Left colon (tissue), 2 donors: ENCODE measurements at regions not wholly inside any gene's neighbourhood (a gene's known extent, or its start where the extent isn't known, plus 50 kb on each side); places are given as distances from the start of the nearest gene placed in this dataset.
A peak's percentile ranks its signal among the peaks of the same experiment; 100 is the strongest.

Source experiments
- ATAC-seq: fragments of 200-7000 bp; cut with Tn5 transposase; one replicate; pipeline ENCODE4 v1.9.1; 2020; ENCODE audit warnings: mild to moderate bottlenecking, moderate library complexity
- DNase-seq, 2 donors: peaks; one replicate each; pipeline ENCODE4 v3.0.0-alpha.2; 2020
- intact Hi-C, 2 donors: fragments of 100-400 bp; cut with DNase I in 1 of 2; cut with micrococcal nuclease in 1 of 2; formaldehyde crosslinking; loops; one replicate each; pipeline versions ENCODE4 v1.11.2 to v1.14.0; 2022; cut with DNase I, micrococcal nuclease
- donor health status: DM: no; HTN: no; CAD: no.
- donor health status: DM: yes; HTN: yes; CAD: no.

GRCh38 chr12:73266206-73266605 lies 994.0 kb downstream of the TRHDE start:
- DNase-seq (no peak), ATAC-seq (no peak)
- intact Hi-C loops = no loop called here

DNA sequence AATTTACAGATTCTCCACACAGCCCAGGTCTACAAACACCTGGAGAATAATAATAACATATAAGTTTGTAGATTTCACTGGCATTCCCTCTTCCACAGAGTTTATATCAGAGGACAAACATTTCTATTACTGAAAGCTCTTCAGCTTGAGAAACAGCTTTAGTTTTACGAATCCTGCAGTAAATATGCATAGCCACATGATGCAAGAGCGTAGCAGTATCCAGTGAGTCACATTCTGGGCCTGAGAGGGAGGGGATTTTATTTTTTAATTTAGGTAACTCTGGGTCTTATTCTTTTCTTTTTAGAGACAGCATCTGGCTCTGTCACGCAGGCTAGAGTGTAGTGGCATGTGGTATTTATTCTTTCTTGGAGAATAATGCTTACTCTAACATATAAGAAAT lies 1002.8 kb downstream of the TRHDE start:
- intact Hi-C loops = no loop called here
- ATAC-seq (no peak), DNase-seq (no peak)

DNA sequence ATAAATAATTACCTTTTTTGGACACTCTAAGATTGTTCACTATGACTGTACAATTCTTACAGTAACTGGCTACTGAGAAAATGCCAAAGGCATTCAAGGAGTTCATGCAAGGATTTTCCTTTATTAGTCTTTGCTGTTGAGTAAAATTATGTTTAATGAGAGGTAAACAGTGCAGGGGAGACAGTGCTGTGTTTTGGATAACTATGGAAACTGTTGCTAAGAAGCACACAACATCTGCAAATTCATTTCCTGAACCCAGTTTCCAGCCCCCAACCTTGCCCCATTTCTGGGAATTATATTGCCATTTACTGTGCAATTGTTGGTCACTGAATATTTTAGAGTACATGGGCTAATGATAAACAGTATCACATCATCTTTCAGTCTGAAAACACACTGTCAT lies 1005.8 kb downstream of the TRHDE start:
- intact Hi-C loops = no loop called here
- DNase-seq = no peak
- ATAC-seq = no peak

- ATAC-seq (no peak), DNase-seq (no peak)
- intact Hi-C loops = no loop called here
Observed at GRCh38 chr12:73301530-73301929, 1029.4 kb downstream of the TRHDE start.

GRCh38 chr12:73307260-73307659 lies 1035.1 kb downstream of the TRHDE start:
- intact Hi-C loops = no loop called here
- ATAC-seq (no peak), DNase-seq (no peak)

DNA sequence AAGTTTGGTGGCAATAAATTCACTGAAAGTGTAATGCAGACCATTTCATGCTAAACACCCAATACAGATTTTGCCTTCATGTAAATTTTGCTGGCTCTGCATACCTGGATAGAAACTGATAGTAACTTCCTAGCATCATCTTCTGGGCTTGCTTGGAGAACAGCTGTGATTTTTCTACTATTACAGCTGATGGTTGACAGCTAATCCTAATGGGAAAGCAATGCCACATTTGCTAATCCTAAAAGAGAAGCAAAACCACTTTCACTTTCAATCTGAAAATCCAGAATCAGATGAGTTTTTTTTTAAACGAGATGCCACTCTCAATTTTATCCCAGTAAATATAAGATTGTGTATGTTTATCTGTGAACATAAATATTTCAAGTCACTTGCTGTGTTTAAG lies 1035.9 kb downstream of the TRHDE start:
- ATAC-seq = no peak
- DNase-seq = no peak
- intact Hi-C loops = no loop called here

GRCh38 chr12:73308747-73309146 lies 1036.6 kb downstream of the TRHDE start:
- DNase-seq = no peak
- ATAC-seq = no peak
- intact Hi-C loops = no loop called here

DNA sequence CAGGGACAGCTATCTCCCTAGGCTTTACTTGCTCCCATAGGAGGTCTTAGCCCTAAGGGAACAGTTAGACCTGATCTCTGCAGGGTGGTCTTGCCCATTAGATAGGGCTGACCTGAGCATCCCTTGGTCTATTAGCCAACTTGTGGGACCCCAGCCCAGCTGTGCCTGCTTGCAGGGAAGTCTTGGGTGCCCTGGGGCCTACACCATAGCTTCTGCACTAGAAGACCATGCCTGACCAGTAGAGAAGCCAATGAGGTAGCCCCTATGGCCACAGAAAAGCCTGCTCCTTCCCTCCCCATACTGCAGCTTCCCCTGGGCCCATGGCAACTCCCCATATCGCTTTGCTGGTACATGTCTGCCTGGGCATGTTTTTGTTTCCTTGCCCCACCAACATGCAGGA lies 1049.1 kb downstream of the TRHDE start:
- DNase-seq = no peak
- ATAC-seq = no peak
- intact Hi-C loops = no loop called here

GRCh38 chr12:73321776-73322175 lies 1049.6 kb downstream of the TRHDE start:
- DNase-seq (no peak), ATAC-seq (no peak)
- intact Hi-C loops = no loop called here

GRCh38 chr12:73330584-73331351 lies 1058.6 kb downstream of the TRHDE start:
- intact Hi-C loops = no loop called here
- ATAC-seq = no peak
- no peak for DNase-seq

- intact Hi-C loops = no loop called here
- DNase-seq (no peak), ATAC-seq (no peak)
Observed at GRCh38 chr12:73341559-73342247, 1069.5 kb downstream of the TRHDE start.

GRCh38 chr12:73342733-73343132 lies 1070.6 kb downstream of the TRHDE start:
- intact Hi-C loops = no loop called here
- DNase-seq (no peak), ATAC-seq (no peak)

DNA sequence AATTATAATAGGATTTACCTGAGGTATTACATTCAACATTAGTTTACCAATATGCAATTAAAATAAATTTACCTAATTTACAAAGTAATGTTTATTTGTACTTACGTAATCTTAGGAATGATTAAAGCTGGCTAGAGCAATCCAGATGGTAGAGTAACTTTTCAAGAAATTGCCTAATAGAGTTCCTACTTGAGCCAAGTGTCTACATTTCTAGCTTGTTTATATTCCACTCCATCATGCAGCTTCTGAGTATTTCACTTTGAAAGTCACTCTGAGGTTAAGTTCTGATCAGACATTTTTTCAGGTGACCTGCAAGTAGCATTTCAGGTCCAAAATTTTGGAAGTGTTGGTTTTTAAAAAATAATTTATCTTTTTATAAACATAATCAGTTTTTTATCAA lies 1080.7 kb downstream of the TRHDE start:
- DNase-seq = no peak
- ATAC-seq = no peak
- intact Hi-C loops = no loop called here

- intact Hi-C loops = no loop called here
- DNase-seq = no peak
- ATAC-seq = no peak
Observed at GRCh38 chr12:73361156-73361863, 1089.1 kb downstream of the TRHDE start.

DNA sequence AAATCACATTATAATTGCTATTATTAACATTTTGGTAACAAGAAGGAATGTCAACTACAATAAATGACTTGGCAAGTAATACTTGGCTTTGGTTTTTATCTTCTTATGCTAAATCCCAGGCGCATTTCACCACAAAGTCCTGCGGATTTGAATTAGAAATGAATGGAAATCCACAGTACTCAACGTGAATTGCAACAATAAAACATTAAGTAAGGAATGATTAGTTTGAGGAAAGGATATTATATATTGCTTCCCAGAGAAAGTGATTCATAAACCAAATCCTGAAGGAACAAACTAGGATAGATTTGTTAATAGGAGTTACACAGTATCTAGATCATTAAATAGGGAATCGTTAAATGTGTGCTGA lies 1089.7 kb downstream of the TRHDE start:
- intact Hi-C loops = no loop called here
- ATAC-seq = no peak
- no peak for DNase-seq

DNA sequence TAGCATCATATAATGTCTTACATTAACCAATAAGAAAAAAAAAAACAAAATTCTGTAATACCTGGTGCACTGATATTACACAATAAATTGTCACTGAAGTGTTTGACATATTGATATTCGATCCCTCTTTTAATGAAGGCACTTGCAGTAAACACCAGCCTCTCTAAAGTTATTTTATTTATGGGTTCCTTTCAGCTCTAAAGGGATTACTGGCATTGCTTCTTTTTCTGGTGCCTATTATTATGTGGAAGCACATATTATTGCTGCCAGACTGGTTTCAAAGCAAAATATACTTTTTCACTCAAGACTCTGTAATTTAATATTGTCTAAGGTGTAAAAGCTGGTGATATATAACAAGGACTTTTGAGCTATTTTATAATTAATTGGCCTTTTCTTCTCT lies 1090.5 kb downstream of the TRHDE start:
- DNase-seq = no peak
- intact Hi-C loops = no loop called here
- no peak for ATAC-seq

- intact Hi-C loops = no loop called here
- DNase-seq (no peak), ATAC-seq (no peak)
Observed at GRCh38 chr12:73372856-73373255, 1100.7 kb downstream of the TRHDE start.

GRCh38 chr12:73374360-73374759 lies 1102.2 kb downstream of the TRHDE start:
- DNase-seq (no peak), ATAC-seq (no peak)
- intact Hi-C loops = no loop called here

DNA sequence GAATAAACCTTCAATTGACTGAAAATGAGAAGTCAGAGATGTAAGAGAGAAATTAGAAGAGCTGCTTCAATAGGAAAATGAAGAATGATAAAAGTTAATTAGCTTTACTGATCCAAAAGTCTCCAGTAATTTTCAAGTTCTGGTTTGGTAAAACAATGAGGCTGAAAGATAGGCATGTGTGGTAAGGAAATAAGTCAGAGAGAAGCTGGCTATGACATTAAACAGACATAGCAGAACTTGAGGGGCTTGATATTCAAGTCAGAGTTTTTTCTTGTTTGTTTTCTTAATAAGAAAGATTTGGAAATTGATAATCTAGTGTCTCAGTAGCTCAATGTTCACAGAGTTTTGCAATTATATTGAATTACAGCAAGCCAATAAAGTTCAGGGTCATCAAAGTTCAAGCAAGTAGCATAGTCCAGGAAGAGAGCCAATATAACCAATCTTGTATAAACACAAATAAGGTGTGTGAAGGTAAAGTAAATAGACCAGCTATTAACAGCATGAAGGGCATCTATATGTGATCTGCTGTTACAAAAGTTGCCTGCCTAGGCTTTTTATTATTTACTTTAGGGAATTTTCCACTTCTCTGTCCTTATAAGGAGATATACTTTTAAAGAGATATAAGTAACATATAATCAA lies 1111.5 kb downstream of the TRHDE start:
- intact Hi-C loops = no loop called here
- peak; percentile 100 for ATAC-seq
- DNase-seq = no peak

DNA sequence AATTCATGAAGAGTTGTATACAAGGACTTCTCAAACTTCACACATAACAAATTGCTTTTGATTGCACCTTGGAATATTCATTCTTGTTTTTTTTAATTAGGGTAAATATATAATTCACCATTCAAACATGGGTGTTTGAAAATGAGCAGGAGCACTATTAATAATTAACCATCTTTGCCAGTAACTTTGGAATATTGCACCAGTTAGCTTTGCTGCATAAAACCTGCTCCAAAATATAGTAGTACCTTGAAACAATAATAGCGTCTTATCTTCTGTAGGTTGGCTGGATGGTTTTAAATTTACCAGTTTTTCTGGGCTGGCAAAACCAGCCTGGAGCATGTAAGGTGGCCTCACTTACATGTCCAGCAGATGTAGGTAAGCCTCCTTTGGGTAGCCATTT lies 1112.4 kb downstream of the TRHDE start:
- intact Hi-C loops = no loop called here
- DNase-seq = no peak
- no peak for ATAC-seq
